CD1c-positive myeloid dendritic cell (primary cell): ENCODE measurements at regions not wholly inside any gene's neighbourhood (a gene's known extent, or its start where the extent isn't known, plus 50 kb on each side); places are given as distances from the start of the nearest gene placed in this dataset.
A peak's percentile ranks its signal among the peaks of the same experiment; 100 is the strongest.

ENCODE experiments used
- DNase-seq: peaks from one replicate; pipeline ENCODE4 v3.0.0-alpha.2; 2016; ENCODE audit errors: extremely low spot score

GRCh38 chr1:25003000-25003399 lies 72.9 kb upstream of the RUNX3 start:
- DNase-seq: no peak

- DNase-seq: no peak
Measured at GRCh38 chr1:25001125-25001915, 71.2 kb upstream of the RUNX3 start.

GRCh38 chr1:24999906-25000305 lies 69.8 kb upstream of the RUNX3 start:
- DNase-seq: no peak

- DNase-seq: no peak
Measured at GRCh38 chr1:24999426-24999825, 69.3 kb upstream of the RUNX3 start.

GRCh38 chr1:24998563-24999245 lies 68.6 kb upstream of the RUNX3 start:
- no peak for DNase-seq

- no peak for DNase-seq
Measured at GRCh38 chr1:24996983-24997893, 67.2 kb upstream of the RUNX3 start.

GRCh38 chr1:24996456-24996855 lies 66.4 kb upstream of the RUNX3 start:
- no peak for DNase-seq

- DNase-seq: no peak
Measured at GRCh38 chr1:24995661-24996060, 65.6 kb upstream of the RUNX3 start.

GRCh38 chr1:24995140-24995539 lies 65.1 kb upstream of the RUNX3 start:
- no peak for DNase-seq

GRCh38 chr1:24993871-24994580 lies 64.0 kb upstream of the RUNX3 start:
- no peak for DNase-seq

GRCh38 chr1:24992761-24993211 lies 62.7 kb upstream of the RUNX3 start:
- no peak for DNase-seq

GRCh38 chr1:24992124-24992760 lies 62.2 kb upstream of the RUNX3 start:
- no peak for DNase-seq

- peak; percentile 39 for DNase-seq
Measured at GRCh38 chr1:24991697-24992096, 61.6 kb upstream of the RUNX3 start.

GRCh38 chr1:24990779-24991641 lies 60.9 kb upstream of the RUNX3 start:
- peak; percentile 32 for DNase-seq

GRCh38 chr1:24990136-24990535 lies 60.1 kb upstream of the RUNX3 start:
- no peak for DNase-seq

GRCh38 chr1:24989082-24989481 lies 59.0 kb upstream of the RUNX3 start:
- DNase-seq: no peak

- no peak for DNase-seq
Measured at GRCh38 chr1:24988558-24988912, 58.5 kb upstream of the RUNX3 start.

- DNase-seq: no peak
Measured at GRCh38 chr1:24987875-24988557, 57.9 kb upstream of the RUNX3 start.

GRCh38 chr1:24987424-24987823 lies 57.3 kb upstream of the RUNX3 start:
- no peak for DNase-seq
